Upper lobe of left lung (tissue), 6 donors: ENCODE measurements at regions not wholly inside any gene's neighbourhood (a gene's known extent, or its start where the extent isn't known, plus 50 kb on each side); places are given as distances from the start of the nearest gene placed in this dataset.

Experiments
- ATAC-seq, 2 donors: fragments of 200-7000 bp; cut with Tn5 transposase; one replicate each; pipeline ENCODE4 v1.9.1; 2022; ENCODE audit warnings: mild to moderate bottlenecking in 2 of 2, moderate library complexity in 2 of 2; ENCODE audit not compliant: low FRiP score in 2 of 2
- DNase-seq, 2 donors: peaks; one replicate each; pipeline ENCODE4 v3.0.0-alpha.2; 2019 to 2020
- H3K27ac ChIP-seq, 4 donors: fragments of 200-600 bp; sonication (generic); one replicate each; pipeline ENCODE4 v1.5.1; 2016 to 2019
- H3K27me3 ChIP-seq, 4 donors: fragments of 200-600 bp; sonication (generic); one replicate each; pipeline ENCODE4 v1.5.1; 2017 to 2019
- H3K36me3 ChIP-seq, 4 donors: fragments of 200-600 bp; sonication (generic); one replicate each; pipeline ENCODE4 v1.5.1; 2016 to 2019
- H3K4me1 ChIP-seq, 4 donors: fragments of 200-600 bp; sonication (generic); one replicate each; pipeline ENCODE4 v1.5.1; 2018 to 2019
- H3K4me3 ChIP-seq, 4 donors: fragments of 200-600 bp; sonication (generic); one replicate each; pipeline ENCODE4 v1.5.1; 2017 to 2019; ENCODE audit warnings: mild to moderate bottlenecking in 2 of 4, moderate library complexity in 1 of 4
- H3K9me3 ChIP-seq, 4 donors: fragments of 200-600 bp; sonication (generic); one replicate each; pipeline ENCODE4 v1.5.1; 2018 to 2019
- CTCF ChIP-seq, 6 experiments: fragments of 450-650 bp in 4 of 6; fragments of 200-600 bp in 2 of 6; sonication (generic) in 2 of 6; IDR thresholded peaks; one replicate each; pipeline ENCODE4 v1.5.1; 2016 to 2019; ENCODE audit warnings: antibody characterized with exemption in 6 of 6
- EP300 ChIP-seq, 4 donors: sonication (generic); formaldehyde crosslinking; IDR thresholded peaks; one replicate each; pipeline ENCODE4 v1.5.1; 2017; ENCODE audit warnings: antibody characterized with exemption in 4 of 4, control low read depth in 2 of 4
- POLR2A ChIP-seq, 4 donors: fragments of 450-650 bp; IDR thresholded peaks; one replicate each; pipeline ENCODE4 v1.5.1; 2016 to 2017; ENCODE audit warnings: antibody characterized with exemption in 4 of 4, mild to moderate bottlenecking in 2 of 4
- POLR2AphosphoS5 ChIP-seq, 2 donors: sonication (generic); formaldehyde crosslinking; IDR thresholded peaks; one replicate each; pipeline ENCODE4 v1.5.1; 2017; ENCODE audit warnings: antibody characterized with exemption in 2 of 2
- WGBS, 2 donors: methylation state at CpG; one replicate each; pipeline ENCODE4 v1.1.5; 2017 to 2018; 5-methylcytosine and 5-hydroxymethylcytosine counted together
- donor health status: DM: no; HTN: no; CAD: no; lungs with moderate emphysema.
- donor health status: DM: no; HTN: yes; CAD: no; lungs with severe emphysema.

- Histone ChIP-seq H3K36me3 (no peaks in the 10 kb centered on the region), H3K4me3 (no peak overlapping the region), H3K9me3 (no peaks in the 10 kb centered on the region), H3K27me3 (no peaks in the 10 kb centered on the region), H3K4me1 (no peaks in the 10 kb centered on the region), H3K27ac (no peak overlapping the region)
- WGBS, 2 donors, result 94 to 98% methylated on average over 5 to 7 of the region's 7 CpGs
- no peak for ATAC-seq
- TF ChIP-seq POLR2AphosphoS5 (IDR thresholded peaks at IDR 0.05), result no peak
- no peak for TF ChIP-seq EP300 (IDR thresholded peaks at IDR 0.05)
- TF ChIP-seq POLR2A (IDR thresholded peaks at IDR 0.05), result no peak
- TF ChIP-seq CTCF (IDR thresholded peaks at IDR 0.05), result no peak
- peak in 1 of 2 donors; percentile 25 for DNase-seq
Measured at GRCh38 chr6:103018426-103018825, 1624.9 kb downstream of the GRIK2 start.

DNA sequence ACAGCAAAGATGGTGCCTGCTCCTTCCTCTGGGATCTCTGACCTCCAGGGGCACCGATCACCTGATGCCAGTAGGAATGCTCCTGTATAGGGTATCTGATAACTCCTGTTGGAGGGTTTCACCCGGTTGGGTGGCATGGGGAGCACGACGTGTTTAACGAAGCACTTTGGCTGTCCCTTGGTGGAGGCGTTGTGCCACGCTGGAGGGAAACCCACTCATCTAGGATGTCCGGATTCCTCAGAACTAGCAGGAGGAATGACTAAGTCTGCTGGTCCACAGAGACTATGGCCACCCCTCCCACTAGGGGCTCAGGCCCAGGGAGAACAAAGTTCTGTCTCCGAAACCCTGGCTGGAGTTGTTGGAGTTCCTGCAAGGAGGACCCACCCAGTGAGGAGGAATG, 1624.4 kb downstream of the GRIK2 start:
- no peak for TF ChIP-seq EP300 (IDR thresholded peaks at IDR 0.05)
- no peak for TF ChIP-seq POLR2A (IDR thresholded peaks at IDR 0.05)
- TF ChIP-seq POLR2AphosphoS5 (IDR thresholded peaks at IDR 0.05), result no peak
- ATAC-seq (no peak), DNase-seq (no peak)
- Histone ChIP-seq H3K27me3 (no peaks in the 10 kb centered on the region), H3K27ac (no peak overlapping the region), H3K36me3 (no peaks in the 10 kb centered on the region), H3K9me3 (no peaks in the 10 kb centered on the region), H3K4me1 (no peaks in the 10 kb centered on the region), H3K4me3 (no peak overlapping the region)
- WGBS, 2 donors, result 95 to 96% methylated on average over 4 to 9 of the region's 9 CpGs

GRCh38 chr6:103011605-103012004, 1618.1 kb downstream of the GRIK2 start:
- Histone ChIP-seq H3K36me3 (no peaks in the 10 kb centered on the region), H3K4me1 (no peaks in the 10 kb centered on the region), H3K27ac (no peak overlapping the region), H3K4me3 (no peak overlapping the region), H3K9me3 (no peaks in the 10 kb centered on the region), H3K27me3 (no peaks in the 10 kb centered on the region)
- ATAC-seq (no peak), DNase-seq (no peak)
- TF ChIP-seq EP300 (IDR thresholded peaks at IDR 0.05) (no peak), POLR2A (IDR thresholded peaks at IDR 0.05) (no peak), CTCF (IDR thresholded peaks at IDR 0.05) (no peak), POLR2AphosphoS5 (IDR thresholded peaks at IDR 0.05) (no peak)
- 60 to 64% methylated on average over 2 of the region's 2 CpGs for WGBS, 2 donors

GRCh38 chr6:103002282-103002681, 1608.8 kb downstream of the GRIK2 start:
- TF ChIP-seq POLR2AphosphoS5 (IDR thresholded peaks at IDR 0.05) (no peak), CTCF (IDR thresholded peaks at IDR 0.05) (no peak), EP300 (IDR thresholded peaks at IDR 0.05) (no peak), POLR2A (IDR thresholded peaks at IDR 0.05) (no peak)
- Histone ChIP-seq H3K9me3 (no peaks in the 10 kb centered on the region), H3K4me3 (no peak overlapping the region), H3K4me1 (no peaks in the 10 kb centered on the region), H3K36me3 (no peaks in the 10 kb centered on the region), H3K27ac (no peak overlapping the region), H3K27me3 (no peaks in the 10 kb centered on the region)
- WGBS, 2 donors, result 69 to 74% methylated on average over 3 of the region's 3 CpGs
- DNase-seq, result no peak
- ATAC-seq, result no peak

- Histone ChIP-seq H3K9me3 (no peaks in the 10 kb centered on the region), H3K27ac (no peak overlapping the region), H3K36me3 (no peaks in the 10 kb centered on the region), H3K4me3 (no peak overlapping the region), H3K4me1 (no peaks in the 10 kb centered on the region), H3K27me3 (no peaks in the 10 kb centered on the region)
- 95 to 97% methylated on average over 1 of the region's 1 CpG for WGBS, 2 donors
- no peak for DNase-seq
- ATAC-seq, result no peak
- TF ChIP-seq POLR2AphosphoS5 (IDR thresholded peaks at IDR 0.05) (no peak), EP300 (IDR thresholded peaks at IDR 0.05) (no peak), POLR2A (IDR thresholded peaks at IDR 0.05) (no peak), CTCF (IDR thresholded peaks at IDR 0.05) (no peak)
Measured at GRCh38 chr6:103001724-103002123, 1608.2 kb downstream of the GRIK2 start.
